Spleen (tissue), 7 donors: ENCODE measurements at regions not wholly inside any gene's neighbourhood (a gene's known extent, or its start where the extent isn't known, plus 50 kb on each side); places are given as distances from the start of the nearest gene placed in this dataset.

ENCODE experiments used
- POLR2A ChIP-seq, 3 donors: fragments of 450-650 bp; IDR thresholded peaks; one replicate each; pipeline ENCODE4 v1.5.1; 2017; ENCODE audit warnings: antibody characterized with exemption in 3 of 3, mild to moderate bottlenecking in 1 of 3
- POLR2AphosphoS5 ChIP-seq, 3 donors: sonication (generic); formaldehyde crosslinking; IDR thresholded peaks; one replicate each; pipeline ENCODE4 v1.5.1; 2017; ENCODE audit warnings: antibody characterized with exemption in 3 of 3
- TF ChIP-seq, protein P1 (sequence below), 11 experiments: fragments of 200-600 bp in 7 of 11; fragments of 450-650 bp in 4 of 11; sonication (generic) in 4 of 11; IDR thresholded peaks in 8 of 11; conservative IDR thresholded peaks in 3 of 11; 1 replicate in 7 of 11; 2 replicates in 4 of 11; pipeline versions ENCODE4 v1.4.0 to v1.8.0; 2016 to 2021; ENCODE audit warnings: antibody characterized with exemption in 11 of 11, inconsistent platforms in 4 of 11, mild to moderate bottlenecking in 1 of 11
- donor health status: DM: no; HTN: no; CAD: no; lungs with moderate emphysema.
- donor health status: DM: no; HTN: no; CAD: no.
- donor health status: DM: no; HTN: no; CAD: no.

DNA sequence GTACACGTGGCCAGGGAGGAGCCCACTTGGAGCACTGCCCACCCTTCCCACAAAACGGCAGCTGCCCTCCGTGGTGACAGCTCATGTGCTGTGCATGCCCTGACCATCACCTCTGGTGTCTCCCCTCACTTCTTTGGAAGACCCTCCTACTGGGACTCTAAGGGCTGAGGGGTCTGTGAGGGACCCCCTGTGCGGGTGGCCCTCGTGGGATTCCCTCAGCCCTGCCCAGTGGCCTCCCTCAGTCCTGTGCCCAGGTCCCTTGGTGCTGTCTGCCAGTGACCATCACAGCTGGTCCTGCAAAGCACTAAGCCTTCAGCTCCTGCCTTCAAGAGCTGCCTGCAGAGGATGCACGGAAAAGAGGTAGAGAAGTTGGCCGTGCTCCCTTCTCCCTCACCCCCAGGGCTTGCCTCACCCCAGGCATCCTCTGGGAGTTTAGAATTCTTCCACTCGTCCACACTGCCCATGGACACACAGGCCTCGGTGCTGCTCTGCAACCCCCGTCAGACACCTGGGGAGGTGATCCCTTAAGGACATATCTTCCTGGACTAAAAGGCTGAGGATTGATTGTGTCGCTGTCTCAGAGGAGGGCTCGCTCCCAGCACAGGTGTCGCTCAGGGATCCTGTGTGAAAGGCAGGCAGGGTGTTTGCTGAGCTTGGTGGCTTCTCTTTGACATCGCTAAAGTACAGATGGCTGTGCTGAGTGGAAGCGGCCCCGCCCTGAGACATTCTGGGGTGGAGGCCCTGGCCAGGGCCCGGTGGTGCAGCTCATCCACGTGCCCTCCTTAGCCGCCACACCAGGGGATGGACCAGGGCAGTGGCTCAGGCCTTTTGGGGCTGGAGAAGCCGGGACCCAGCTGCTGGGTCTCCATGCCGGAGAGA is 119.5 kb upstream of the FRMD1 start:
- TF ChIP-seq, protein P1, sequence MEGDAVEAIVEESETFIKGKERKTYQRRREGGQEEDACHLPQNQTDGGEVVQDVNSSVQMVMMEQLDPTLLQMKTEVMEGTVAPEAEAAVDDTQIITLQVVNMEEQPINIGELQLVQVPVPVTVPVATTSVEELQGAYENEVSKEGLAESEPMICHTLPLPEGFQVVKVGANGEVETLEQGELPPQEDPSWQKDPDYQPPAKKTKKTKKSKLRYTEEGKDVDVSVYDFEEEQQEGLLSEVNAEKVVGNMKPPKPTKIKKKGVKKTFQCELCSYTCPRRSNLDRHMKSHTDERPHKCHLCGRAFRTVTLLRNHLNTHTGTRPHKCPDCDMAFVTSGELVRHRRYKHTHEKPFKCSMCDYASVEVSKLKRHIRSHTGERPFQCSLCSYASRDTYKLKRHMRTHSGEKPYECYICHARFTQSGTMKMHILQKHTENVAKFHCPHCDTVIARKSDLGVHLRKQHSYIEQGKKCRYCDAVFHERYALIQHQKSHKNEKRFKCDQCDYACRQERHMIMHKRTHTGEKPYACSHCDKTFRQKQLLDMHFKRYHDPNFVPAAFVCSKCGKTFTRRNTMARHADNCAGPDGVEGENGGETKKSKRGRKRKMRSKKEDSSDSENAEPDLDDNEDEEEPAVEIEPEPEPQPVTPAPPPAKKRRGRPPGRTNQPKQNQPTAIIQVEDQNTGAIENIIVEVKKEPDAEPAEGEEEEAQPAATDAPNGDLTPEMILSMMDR (IDR thresholded peaks at IDR 0.05 in 8 of 11, conservative IDR thresholded peaks at IDR 0.05 in 3 of 11): no peak
- no peak for TF ChIP-seq POLR2AphosphoS5 (IDR thresholded peaks at IDR 0.05)
- no peak for TF ChIP-seq POLR2A (IDR thresholded peaks at IDR 0.05)
